Astrocyte (in vitro differentiated cells and primary cell): ENCODE measurements at regions not wholly inside any gene's neighbourhood (a gene's known extent, or its start where the extent isn't known, plus 50 kb on each side); places are given as distances from the start of the nearest gene placed in this dataset.

Source experiments
- DNase-seq: peaks from one replicate; pipeline ENCODE4 v3.0.0-alpha.2; 2010; ENCODE audit warnings: low read depth
- FAIRE-seq: peaks from 2 replicates; lab custom pipeline; 2011; peaks lifted over from hg19 to GRCh38; lab: Jason Lieb, UNC
- H2AFZ ChIP-seq: 2 replicates; pipeline ENCODE4 v1.6.0; 2012; ENCODE audit warnings: low read depth, low read length, inconsistent platforms
- H3K27ac ChIP-seq: 2 replicates; pipeline ENCODE4 v1.5.1; 2011; ENCODE audit warnings: low read depth, low read length, inconsistent platforms
- H3K27me3 ChIP-seq: 2 replicates; pipeline ENCODE4 v1.6.0; 2011; ENCODE audit warnings: low read length, inconsistent platforms; ENCODE audit not compliant: insufficient read depth
- H3K36me3 ChIP-seq: 2 replicates; pipeline ENCODE4 v1.5.1; 2011; ENCODE audit warnings: low read length, inconsistent platforms; ENCODE audit not compliant: insufficient read depth
- H3K4me1 ChIP-seq: 2 replicates; pipeline ENCODE4 v1.5.1; 2011; ENCODE audit warnings: low read length, inconsistent platforms; ENCODE audit not compliant: insufficient read depth
- H3K4me2 ChIP-seq: 2 replicates; pipeline ENCODE4 v1.6.0; 2012; ENCODE audit warnings: low read length, inconsistent platforms
- H3K4me3 ChIP-seq: 2 replicates; pipeline ENCODE4 v1.5.1; 2011; ENCODE audit warnings: low read depth, mild to moderate bottlenecking, low read length, inconsistent platforms; ENCODE audit not compliant: insufficient read depth
- H3K79me2 ChIP-seq: 2 replicates; pipeline ENCODE4 v1.6.0; 2012; ENCODE audit warnings: mild to moderate bottlenecking, low read length, inconsistent platforms; ENCODE audit not compliant: insufficient read depth
- H3K9ac ChIP-seq: 2 replicates; pipeline ENCODE4 v1.6.0; 2012; ENCODE audit warnings: mild to moderate bottlenecking, low read length, inconsistent platforms
- H3K9me3 ChIP-seq: 2 replicates; pipeline ENCODE4 v1.5.1; 2012; ENCODE audit warnings: low read depth, mild to moderate bottlenecking, low read length, inconsistent platforms; ENCODE audit not compliant: insufficient read depth
- H4K20me1 ChIP-seq: 2 replicates; pipeline ENCODE4 v1.6.0; 2012; ENCODE audit warnings: low read length, inconsistent platforms; ENCODE audit not compliant: insufficient read depth
- H3K27ac Mint-ChIP-seq: one replicate; pipeline ENCODE4 v1.8.0; 2021; ENCODE audit warnings: mild to moderate bottlenecking, mixed read lengths; ENCODE audit not compliant: unreplicated experiment
- H3K27me3 Mint-ChIP-seq: one replicate; pipeline ENCODE4 v1.8.0; 2021; ENCODE audit warnings: low read depth, mixed read lengths; ENCODE audit not compliant: unreplicated experiment
- H3K36me3 Mint-ChIP-seq: one replicate; pipeline ENCODE4 v1.8.0; 2021; ENCODE audit warnings: low read depth, mixed read lengths; ENCODE audit not compliant: unreplicated experiment
- H3K4me1 Mint-ChIP-seq: one replicate; pipeline ENCODE4 v1.8.0; 2021; ENCODE audit warnings: low read depth, mixed read lengths; ENCODE audit not compliant: unreplicated experiment
- H3K4me3 Mint-ChIP-seq: one replicate; pipeline ENCODE4 v1.8.0; 2021; ENCODE audit warnings: mild to moderate bottlenecking, moderate library complexity, mixed read lengths; ENCODE audit not compliant: unreplicated experiment
- H3K9me3 Mint-ChIP-seq: one replicate; pipeline ENCODE4 v1.8.0; 2021; ENCODE audit warnings: mild to moderate bottlenecking, mixed read lengths; ENCODE audit not compliant: unreplicated experiment
- CTCF ChIP-seq: IDR thresholded peaks from 2 replicates; pipeline ENCODE4 v1.5.1; 2011; ENCODE audit warnings: low read depth, mild to moderate bottlenecking, inconsistent platforms, low read length, moderate library complexity; ENCODE audit not compliant: insufficient read depth
- EZH2 ChIP-seq: IDR thresholded peaks from 2 replicates; pipeline ENCODE4 v1.6.1; 2012; ENCODE audit warnings: mild to moderate bottlenecking, low read length, inconsistent platforms; ENCODE audit not compliant: insufficient read depth

GRCh38 chr3:69496856-69497255, 111.0 kb upstream of the FRMD4B start:
- H2AFZ ChIP-seq, result no peak overlapping the region
- no peaks in the 10 kb centered on the region for H3K79me2 ChIP-seq
- peaks cover 5% of the 10 kb centered on the region for H3K4me1 Mint-ChIP-seq
- H3K27me3 ChIP-seq, result no peaks in the 10 kb centered on the region
- H3K36me3 Mint-ChIP-seq, result no peaks in the 10 kb centered on the region
- no peak for FAIRE-seq
- H3K36me3 ChIP-seq, result no peaks in the 10 kb centered on the region
- no peaks in the 10 kb centered on the region for H3K27me3 Mint-ChIP-seq
- no peak overlapping the region for H3K4me3 ChIP-seq
- no peak overlapping the region for H3K4me3 Mint-ChIP-seq
- H3K4me2 ChIP-seq, result no peak overlapping the region
- H3K9me3 ChIP-seq, result no peaks in the 10 kb centered on the region
- no peak overlapping the region for H3K27ac ChIP-seq
- H3K9me3 Mint-ChIP-seq, result peaks cover 2% of the 10 kb centered on the region
- H4K20me1 ChIP-seq, result no peaks in the 10 kb centered on the region
- TF ChIP-seq CTCF (no peak), EZH2 (no peak)
- H3K9ac ChIP-seq, result no peak overlapping the region
- H3K4me1 ChIP-seq, result no peaks in the 10 kb centered on the region
- DNase-seq, result no peak
- H3K27ac Mint-ChIP-seq, result no peak overlapping the region

- no peaks in the 10 kb centered on the region for H4K20me1 ChIP-seq
- FAIRE-seq (no peak), DNase-seq (no peak)
- H3K4me3 ChIP-seq, result no peak overlapping the region
- no peaks in the 10 kb centered on the region for H3K27me3 ChIP-seq
- no peaks in the 10 kb centered on the region for H3K36me3 Mint-ChIP-seq
- peaks cover 2% of the 10 kb centered on the region for H3K9me3 Mint-ChIP-seq
- H2AFZ ChIP-seq, result no peak overlapping the region
- TF ChIP-seq CTCF (no peak), EZH2 (no peak)
- H3K27ac ChIP-seq, result no peak overlapping the region
- H3K4me1 ChIP-seq, result no peaks in the 10 kb centered on the region
- H3K36me3 ChIP-seq, result no peaks in the 10 kb centered on the region
- no peak overlapping the region for H3K27ac Mint-ChIP-seq
- no peak overlapping the region for H3K4me2 ChIP-seq
- no peaks in the 10 kb centered on the region for H3K27me3 Mint-ChIP-seq
- H3K79me2 ChIP-seq, result no peaks in the 10 kb centered on the region
- H3K4me1 Mint-ChIP-seq, result no peaks in the 10 kb centered on the region
- H3K4me3 Mint-ChIP-seq, result no peak overlapping the region
- no peaks in the 10 kb centered on the region for H3K9me3 ChIP-seq
- no peak overlapping the region for H3K9ac ChIP-seq
Measured at GRCh38 chr3:69494185-69494584, 108.3 kb upstream of the FRMD4B start.

GRCh38 chr3:69493157-69493556, 107.3 kb upstream of the FRMD4B start:
- Mint-ChIP-seq H3K9me3 (peaks cover 2% of the 10 kb centered on the region), H3K27me3 (no peaks in the 10 kb centered on the region), H3K36me3 (no peaks in the 10 kb centered on the region), H3K27ac (no peak overlapping the region), H3K4me3 (no peak overlapping the region), H3K4me1 (no peaks in the 10 kb centered on the region)
- DNase-seq (no peak), FAIRE-seq (no peak)
- no peak overlapping the region for H3K27ac ChIP-seq
- H3K27me3 ChIP-seq, result no peaks in the 10 kb centered on the region
- no peaks in the 10 kb centered on the region for H3K79me2 ChIP-seq
- no peak overlapping the region for H3K9ac ChIP-seq
- no peak overlapping the region for H3K4me3 ChIP-seq
- H3K36me3 ChIP-seq, result no peaks in the 10 kb centered on the region
- no peak overlapping the region for H2AFZ ChIP-seq
- H3K9me3 ChIP-seq, result no peaks in the 10 kb centered on the region
- H4K20me1 ChIP-seq, result no peaks in the 10 kb centered on the region
- H3K4me2 ChIP-seq, result no peak overlapping the region
- TF ChIP-seq CTCF, result no peak
- TF ChIP-seq EZH2, result no peak
- H3K4me1 ChIP-seq, result no peaks in the 10 kb centered on the region
